Bone marrow (tissue), 2 donors: ENCODE measurements at regions not wholly inside any gene's neighbourhood (a gene's known extent, or its start where the extent isn't known, plus 50 kb on each side); places are given as distances from the start of the nearest gene placed in this dataset.

Experiments
- DNase-seq, 2 donors: peaks; one replicate each; lab custom pipeline; 2025; lab: John Stamatoyannopoulos, UW

DNA sequence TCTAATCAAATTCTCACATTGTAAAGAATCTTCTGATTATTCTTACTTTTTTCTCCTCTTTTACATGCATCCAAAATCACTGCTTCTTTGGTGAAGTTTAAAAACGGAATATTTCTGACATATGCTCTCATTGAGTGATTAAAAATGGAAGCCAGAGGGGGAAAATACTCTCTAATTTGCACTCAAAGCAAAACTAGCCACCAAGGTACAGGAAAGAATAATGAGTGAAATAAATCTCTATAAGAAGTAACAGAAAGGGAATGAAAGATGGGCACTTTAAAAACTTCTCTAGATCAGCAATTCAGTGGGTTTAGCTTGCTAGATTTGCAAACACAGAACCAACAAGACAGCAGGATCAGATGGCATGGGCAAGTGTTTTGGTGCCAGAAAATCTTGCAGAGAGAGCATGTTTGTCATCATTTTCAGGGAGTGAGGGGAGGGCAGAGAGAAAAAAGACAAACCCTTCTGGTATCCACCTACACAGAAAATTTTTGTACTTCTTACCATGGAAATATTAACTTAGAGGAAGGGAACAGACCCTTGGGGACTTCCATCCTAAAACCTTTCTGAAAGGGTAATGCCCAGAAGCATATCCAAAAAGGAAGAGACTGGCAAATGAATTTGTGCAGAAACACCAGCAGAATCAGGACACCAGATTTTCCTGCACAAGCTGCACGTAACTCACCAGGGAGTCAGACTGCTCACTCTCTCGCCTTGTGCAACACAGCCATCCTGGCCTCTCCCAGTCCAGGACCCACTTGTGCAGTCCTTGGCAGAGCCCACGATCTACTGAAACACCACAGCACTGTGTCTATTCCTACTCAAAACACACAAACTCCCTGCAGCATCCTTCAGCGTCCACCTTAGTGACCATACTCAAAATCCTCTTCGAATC, 270.2 kb upstream of the PRDM1 start:
- DNase-seq = no peak

DNA sequence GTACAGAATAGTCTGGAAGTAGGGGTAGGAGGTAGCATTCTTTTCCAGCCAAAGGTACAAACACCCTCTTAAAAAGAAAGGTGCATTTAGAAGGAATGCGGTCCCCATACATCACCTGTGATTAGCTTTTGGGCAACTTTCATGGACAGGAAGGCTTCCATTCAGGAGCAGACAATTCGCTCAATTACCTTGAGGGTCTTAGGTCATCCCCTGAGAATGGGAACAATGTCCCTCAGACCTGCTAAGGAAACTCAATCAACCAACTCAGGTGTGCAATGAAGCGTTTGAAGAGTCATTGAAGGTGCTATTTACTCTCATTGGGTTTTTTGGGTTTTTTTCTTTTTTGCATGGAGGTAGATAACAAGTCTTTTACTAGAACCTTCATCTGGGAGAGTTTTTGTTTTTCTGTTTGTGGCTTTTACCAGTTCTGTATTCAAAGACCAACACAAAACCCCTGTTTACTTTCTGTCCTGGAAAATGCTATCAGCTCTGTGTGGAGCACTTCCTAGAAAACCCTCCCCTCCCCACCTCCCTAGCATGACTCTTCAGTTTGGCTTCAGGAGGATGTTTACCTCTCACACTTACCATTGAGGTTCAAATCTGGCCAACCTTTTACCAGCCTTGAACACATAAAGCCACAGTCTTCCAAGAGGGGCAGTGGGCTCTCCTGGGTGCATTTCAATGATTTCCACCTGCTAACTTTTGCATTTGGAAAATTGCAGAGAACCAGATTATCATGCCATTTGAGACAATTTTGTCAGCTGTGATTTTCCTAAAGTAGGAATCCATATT, 271.2 kb upstream of the PRDM1 start:
- DNase-seq = no peak

DNA sequence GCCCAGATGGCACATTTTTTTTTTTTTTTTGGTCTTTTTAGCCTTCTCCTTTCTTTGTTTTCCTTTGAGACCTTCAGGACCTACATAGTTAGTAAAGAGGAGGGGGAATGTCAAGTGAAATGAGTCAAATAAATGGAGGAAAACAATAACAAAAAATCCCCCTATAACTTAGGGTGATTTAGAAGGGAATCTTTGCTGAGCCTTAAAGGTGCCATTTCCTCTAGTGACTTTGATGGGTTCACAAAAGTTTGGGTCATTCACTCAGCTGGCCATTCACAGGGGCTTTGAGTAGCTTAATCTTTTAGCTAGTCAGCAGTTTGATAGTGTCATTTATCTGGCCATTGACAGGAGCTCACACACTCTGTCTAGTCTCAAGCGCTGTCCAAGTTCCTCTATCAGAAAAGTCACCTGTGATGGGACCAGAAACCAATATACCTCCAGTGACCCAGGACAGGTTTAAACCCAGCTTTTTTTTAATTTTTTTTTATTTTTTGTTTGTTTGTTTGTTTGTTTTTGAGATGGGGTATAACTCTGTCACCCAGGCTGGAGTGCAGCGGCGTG, 275.1 kb upstream of the PRDM1 start:
- no peak for DNase-seq

DNA sequence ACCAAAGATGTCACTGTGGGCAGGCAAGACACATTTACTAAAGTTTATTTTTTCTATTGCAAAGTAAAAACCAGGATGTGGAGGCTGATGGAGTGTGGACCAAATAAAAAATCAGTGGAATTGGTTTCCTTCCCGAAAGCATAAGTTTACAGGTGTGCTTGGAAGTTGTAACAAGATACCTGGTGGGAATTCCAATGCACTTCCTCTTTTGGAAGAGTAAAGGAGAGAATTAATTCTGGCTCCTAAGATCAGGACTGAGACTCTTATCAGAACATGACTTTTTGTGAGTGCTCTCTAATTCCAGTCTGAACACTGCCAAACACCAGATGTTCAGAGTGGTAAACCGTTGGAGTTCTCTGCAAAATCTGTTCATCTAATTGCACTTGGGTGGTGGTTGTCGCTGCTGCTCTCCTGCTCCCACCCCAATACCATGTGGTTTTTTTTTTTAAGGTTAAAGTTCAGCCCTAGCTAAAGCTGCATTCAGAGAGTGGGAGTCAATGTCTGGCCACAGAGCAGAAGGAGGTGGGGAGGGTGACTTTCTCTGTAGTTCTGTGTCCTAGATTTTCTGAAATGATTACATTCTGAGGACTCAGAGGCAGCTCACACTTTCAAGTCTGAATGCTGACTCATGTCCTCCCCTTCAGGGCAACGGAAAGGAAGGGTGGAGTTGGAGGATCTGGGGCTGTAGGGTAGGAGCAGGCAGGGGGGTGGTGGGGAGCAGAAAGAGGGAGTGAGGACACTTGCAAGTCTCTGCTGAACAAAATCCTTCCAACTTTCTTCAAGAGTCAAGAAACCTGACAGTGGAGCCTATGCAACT, 275.8 kb upstream of the PRDM1 start:
- DNase-seq = peak in 1 of 2 donors; percentile 96

DNA sequence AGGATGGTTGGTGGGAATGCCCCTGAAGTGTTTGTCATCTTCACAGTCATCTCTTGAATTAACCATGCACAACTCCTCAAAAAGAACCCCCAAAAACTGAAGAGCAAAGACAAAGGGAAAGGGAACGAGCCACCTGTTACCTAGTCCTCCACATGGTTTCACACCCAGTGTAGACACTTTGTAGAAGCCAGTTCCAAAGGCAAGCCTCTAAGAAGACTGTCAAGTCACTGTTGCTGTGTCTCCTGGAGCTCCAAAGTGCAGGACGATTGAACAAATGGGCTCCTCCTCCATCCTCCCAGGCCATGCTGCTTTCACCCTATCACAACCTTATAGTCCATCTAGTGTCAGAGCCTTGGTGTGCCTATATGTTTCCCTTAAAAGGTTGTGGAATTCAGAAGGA, 277.6 kb upstream of the PRDM1 start:
- no peak for DNase-seq

DNA sequence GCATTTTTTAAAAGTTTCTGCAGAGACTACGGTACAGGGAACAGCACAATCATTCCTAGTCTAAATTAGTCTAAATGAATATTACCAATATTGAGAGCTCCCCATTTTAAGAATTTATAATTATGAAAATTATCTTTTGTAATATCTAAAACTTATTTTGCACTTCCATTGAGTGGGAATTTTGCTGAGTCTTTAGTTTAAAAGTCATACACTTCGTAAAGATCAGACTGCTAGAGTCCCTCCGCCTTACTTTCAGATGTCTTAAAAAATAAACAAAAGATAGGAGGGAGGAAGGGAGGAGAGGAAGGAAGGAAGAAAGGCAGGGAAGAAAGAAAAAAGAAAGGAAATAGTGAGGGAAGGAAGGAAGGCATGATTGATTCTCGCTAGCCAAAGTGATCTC, 278.2 kb upstream of the PRDM1 start:
- DNase-seq = no peak

DNA sequence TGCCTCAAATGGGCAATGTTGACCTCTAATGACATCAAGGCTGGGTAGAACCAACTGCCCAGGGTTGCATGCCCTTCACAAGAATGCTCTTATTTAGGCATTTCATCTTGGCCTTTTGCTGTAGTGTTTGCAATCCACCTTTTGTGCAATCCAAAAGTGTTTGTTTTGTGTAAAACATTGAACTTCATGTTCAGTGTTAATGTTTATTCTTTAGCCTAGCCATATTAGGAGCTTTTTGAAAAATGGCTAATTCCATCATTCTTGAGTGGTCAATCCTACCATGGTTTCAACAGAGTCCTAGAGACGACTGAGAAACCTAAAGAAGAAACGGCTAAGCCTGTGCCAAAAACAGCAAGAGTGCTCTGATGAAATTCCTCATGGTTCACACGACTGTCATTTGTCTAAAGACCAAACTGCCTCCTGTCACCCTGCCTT, 279.6 kb upstream of the PRDM1 start:
- DNase-seq = no peak

DNA sequence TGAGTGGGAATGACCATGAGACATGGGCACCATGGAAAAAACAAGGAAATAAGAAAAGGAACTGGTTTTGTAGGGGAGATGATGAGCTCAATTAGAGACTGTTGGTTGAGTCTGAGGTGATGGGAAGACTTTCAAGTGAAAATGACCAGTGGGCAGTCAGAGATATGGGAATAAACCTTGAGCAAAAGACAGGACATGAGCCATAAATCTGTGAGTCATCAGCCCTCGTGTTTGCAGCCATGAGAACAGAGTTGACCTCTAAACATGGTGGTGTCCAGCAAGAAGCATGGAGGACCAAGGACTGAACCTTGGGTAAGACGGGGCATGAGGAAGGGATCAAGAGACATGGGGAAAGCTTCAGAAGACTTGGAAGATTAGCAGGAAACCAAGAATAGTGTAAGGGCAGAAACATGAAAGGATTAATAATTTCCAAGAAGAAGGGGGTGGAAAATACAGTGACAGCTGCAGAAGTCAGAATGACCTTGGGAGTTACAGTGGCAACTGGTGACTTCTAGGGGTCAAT, 280.6 kb upstream of the PRDM1 start:
- no peak for DNase-seq

DNA sequence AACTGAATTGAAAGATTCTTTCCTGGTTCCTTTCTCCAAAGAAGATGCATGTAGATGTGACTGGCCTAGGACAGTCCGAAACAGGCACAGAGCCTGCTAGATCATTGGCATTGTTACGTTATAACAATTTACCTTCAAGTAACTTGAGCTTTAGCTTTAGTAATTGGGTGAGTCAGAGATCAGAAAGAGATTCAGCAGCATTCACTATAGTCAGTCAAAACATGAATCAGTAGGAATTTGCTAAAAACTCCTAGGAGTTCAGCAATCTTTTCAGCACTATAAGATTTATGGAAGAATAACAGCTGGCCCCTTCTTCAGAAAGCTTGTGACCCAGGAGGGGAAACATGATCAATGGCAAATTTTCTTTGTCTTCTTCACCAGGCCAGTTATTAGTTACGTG, 281.7 kb upstream of the PRDM1 start:
- no peak for DNase-seq

DNA sequence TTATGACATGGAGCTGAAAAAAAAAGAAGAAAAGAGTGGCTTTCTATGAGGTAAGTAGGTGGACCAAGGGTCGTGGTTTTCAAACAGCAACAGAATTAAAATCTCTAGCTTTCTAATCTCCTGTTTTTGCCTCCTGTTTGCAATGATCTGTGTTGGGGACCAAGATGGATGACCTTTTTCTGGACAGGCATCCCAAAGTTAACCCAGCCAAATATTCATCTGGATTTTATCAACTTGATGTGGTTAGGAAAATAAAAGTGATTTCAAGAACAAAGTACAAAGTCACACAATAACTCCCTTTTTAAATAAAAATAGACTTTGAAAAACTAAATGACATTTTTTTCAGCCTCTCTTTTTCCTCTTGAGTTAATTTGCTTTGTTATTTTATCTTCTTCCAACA, 282.1 kb upstream of the PRDM1 start:
- no peak for DNase-seq

DNA sequence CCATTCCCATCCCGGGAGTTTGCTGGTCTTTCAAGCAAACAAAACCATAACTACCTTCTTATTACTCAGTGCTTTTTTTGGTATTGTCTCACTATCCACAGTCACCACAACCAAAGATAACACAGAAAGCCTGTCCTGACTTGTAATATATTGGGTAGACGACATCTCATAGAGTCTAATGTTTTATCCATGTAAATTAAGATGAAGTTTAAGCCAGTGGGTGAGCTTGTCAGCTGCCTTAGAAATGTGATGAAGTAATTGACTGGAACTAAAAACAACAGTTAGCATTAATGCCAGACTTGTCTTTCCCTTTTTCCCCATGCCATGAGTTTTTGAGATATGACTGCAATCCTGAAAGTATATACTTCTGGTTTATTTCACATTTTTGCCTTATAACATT, 282.7 kb upstream of the PRDM1 start:
- no peak for DNase-seq

DNA sequence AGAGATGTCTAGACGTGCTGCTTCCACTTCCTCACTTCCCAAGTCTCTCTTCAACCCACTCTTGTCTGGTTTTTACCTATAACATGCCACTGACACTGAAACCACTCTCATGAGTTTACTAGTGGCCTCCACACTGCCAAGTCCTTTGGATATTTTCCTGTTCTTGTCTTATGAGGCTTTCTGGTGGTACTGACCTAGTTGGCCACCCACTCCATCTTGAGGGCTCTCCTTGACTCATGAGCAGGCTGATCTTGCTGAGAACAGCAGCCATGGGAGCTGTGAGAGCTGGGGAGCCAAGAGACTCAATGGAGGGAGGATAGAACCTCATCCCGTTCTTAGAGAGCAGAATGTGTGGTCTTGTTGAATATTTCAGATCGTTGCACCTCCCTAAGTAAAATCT, 283.4 kb upstream of the PRDM1 start:
- DNase-seq = no peak

DNA sequence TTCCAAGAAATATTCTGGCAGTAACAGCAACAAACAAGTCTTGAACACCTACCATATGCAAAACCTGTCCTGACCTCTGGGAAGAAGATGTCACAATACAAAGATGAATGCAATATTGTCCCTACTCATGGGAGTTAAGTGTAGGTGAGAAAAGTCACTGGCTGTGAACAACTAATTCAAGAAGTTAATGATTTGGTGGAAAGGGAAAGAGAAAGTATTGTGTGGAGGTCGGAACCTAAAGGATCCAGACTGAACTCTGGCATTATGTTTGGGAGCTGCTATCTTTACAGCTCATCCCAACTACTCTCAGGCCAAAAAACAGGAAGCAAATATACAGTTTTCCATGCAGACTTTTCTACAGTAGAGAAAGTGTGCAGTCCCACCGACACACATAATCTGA, 285.3 kb upstream of the PRDM1 start:
- no peak for DNase-seq

DNA sequence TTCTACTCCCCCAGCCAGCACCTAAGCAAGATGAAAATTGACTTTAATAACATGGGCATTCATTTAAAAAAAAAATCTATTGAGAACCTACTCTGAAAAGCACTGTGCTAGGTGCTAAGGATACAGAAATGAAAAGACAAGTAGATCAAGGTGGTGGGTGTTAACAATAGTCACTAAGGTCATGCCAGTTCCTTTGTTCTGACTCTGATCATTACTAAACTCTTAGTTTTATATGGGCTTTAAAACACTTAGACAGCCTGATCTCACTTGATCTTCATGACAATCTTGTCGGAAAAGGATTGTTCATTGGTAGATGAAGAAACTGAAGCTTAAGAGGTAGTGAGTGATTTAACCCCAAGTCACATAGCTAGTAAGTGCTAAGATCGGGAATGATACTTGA, 285.7 kb upstream of the PRDM1 start:
- no peak for DNase-seq

DNA sequence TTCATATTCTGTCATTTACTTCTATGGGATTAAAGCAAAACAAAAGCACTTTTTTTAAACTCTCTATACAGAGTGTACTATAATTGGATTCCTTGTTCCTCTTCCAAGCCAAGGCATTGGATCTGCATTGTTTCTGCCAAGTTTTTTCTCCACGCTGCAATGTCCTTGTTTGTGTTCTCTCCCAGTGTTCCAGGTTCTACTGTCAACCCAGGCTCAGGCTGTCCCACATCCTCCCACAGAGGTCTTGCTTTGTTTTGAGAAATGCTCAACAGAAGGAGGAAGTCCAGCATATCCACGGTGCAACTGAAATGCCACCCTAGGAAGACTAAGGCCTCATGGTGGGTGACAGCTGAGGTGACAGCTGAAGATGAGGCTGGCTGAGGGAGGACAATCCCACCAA, 287.1 kb upstream of the PRDM1 start:
- DNase-seq = no peak

DNA sequence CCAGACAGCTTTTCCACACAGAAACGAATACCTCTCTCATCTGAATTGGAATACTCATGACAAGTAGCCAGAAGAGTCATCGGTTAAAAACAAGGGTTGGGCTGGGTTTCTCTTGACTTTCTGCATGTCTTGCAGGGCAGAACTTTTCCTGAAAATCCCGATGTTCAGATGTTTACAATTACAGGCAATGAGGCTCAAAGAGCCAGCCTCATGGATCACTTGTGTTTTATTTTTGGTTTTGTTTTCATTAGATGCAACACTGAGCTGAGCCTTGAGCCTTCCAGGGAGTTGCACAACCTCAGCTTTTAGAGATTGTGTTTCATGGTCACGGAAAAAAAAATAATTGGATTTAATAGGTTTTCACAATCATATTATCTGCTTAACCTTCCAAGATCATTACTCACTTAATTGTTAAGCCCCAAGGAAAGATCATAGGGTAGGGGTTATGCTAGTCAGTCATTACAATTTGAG, 288.1 kb upstream of the PRDM1 start:
- DNase-seq = no peak

DNA sequence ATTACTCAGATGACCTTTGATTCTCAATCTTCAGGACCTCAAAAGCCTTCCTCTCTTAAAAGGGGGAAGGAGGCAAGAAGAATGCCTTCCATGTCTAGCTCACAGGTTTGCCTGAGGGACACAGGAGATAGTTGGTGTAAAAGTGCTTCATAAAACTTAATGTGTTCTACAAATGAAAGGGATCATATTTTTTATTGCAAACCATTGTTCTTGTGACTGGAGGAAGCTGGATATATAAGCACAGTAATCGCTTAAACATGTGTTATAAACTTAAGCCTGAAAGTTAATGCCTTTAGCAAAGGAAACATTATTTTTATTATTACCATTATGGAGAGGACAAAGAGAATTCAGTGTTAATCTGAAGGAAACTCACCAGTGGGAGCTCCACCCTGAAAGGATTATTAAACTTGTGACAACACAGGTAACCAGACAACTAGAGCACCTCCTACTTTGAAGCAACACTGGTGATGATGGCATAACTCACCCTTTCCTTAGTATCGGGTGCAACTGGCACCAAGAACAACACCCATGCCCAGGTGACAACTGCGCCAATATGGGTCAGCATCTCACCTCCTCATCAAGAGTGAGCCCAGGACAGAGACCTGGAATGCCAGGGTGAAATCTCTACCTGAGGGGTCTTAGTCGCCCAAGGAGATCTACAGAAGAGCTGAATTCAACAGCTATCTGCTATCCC, 288.7 kb upstream of the PRDM1 start:
- DNase-seq = no peak

DNA sequence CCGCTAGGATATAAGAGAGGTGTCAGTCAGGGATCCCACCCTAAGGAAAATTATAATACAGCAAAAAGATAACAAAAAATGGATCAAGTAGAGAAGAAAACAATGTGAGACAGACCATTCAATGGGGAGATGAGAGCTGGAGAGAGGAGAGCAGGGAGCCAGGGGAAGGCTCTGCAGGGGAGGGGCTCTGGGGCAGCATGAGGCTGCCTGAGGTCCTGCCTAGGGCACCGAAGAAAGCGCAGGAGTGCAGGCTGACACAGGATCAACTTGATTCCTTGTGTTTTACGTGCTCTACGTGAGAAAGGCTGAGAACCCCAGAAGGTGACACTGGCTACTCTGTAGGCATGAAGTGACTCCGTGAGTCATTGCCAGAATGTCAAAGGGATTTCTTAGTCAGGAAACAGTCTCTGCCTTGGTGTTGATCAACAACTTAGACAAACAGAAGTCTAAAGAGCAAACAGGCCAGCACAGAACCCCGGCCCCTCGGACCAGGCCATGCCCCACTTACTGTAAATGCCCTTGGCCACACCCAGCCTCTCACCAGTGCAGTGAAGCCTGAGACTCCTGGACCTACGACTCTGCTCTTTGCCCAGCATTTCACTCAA, 290.1 kb upstream of the PRDM1 start:
- DNase-seq = no peak

DNA sequence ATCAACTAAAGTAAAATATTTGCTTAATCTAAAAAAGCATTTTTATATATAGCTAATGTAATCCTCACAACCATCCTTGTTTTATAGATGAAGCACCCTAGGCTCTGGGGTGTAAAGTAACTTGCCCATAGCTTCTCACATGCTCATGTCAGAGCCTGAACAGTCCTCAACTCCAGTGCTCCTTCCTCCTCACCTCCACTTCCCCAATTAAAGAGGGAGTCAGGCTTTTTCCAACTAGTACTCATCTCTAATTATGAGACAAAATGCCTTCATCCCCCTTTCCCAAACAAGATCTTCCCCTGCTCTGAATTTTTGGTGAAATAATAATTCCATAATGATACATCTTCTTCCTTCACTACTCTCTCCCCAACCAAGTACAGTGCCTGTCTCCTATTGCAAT, 290.8 kb upstream of the PRDM1 start:
- DNase-seq = no peak

DNA sequence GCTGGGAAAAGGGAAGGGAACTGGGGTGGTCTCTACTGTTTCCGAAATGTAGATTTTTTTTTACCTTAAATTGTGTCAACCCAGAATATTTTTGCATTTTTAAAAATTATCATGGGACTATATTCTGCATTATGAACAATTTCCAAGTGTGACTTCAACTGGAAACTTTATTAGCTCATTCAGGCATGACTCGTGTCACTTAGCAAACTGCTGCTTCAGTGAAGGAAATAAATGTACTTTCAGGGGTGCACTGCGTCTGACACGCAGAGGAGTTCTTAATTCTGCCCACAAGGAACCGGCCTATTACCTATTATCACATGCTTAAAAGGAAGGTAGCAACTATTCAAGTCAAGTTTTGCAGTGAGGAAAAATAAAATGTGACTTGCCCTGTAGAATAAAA, 291.3 kb upstream of the PRDM1 start:
- no peak for DNase-seq

DNA sequence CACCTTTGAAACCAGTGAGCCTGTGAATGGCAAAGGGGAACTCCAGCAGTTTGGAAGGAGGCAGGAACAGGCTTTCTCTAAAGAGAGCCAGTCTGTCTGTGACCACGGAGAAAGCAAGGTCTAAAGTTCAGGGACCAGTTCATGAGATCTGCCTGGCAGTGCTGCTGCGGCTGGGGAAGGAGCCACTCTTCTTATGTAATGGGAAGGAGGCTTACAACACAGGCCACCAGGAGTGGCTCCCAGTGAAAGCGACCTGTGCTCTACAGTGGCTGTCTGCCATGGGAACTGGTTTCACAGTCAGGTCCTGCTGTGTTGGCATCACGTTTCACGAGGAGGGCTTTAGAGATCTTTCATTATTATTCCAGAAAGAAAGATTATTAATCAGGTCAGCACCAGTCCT, 291.9 kb upstream of the PRDM1 start:
- no peak for DNase-seq
